NCI-H510A treated with DMSO at 0.1 percent for 48 hours (cell line): ENCODE measurements at regions not wholly inside any gene's neighbourhood (a gene's known extent, or its start where the extent isn't known, plus 50 kb on each side); places are given as distances from the start of the nearest gene placed in this dataset.

Experiments used
- DNase-seq: peaks from one replicate; lab custom pipeline; 2025; lab: John Stamatoyannopoulos, UW

DNA sequence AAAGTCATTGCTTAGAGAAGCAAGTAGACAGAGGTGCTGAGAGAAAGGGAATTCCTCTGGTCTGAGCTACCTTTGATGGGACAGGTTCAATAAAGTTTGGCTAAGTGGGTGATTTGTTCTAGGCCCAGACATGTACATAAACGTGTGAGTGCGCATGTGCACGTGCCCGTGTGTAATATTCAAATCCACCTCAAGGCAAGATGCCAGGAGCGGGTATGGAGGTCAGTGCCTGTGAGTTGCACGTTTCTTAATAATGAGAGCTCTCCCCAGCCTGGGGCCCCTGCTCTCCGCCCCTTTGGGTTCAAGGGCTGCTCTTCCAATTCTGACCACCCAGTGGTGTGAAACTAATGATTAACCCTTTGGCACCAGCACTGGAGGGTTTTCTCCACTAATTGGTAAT lies 53.8 kb upstream of the LMO4 start:
- DNase-seq, result no peak

DNA sequence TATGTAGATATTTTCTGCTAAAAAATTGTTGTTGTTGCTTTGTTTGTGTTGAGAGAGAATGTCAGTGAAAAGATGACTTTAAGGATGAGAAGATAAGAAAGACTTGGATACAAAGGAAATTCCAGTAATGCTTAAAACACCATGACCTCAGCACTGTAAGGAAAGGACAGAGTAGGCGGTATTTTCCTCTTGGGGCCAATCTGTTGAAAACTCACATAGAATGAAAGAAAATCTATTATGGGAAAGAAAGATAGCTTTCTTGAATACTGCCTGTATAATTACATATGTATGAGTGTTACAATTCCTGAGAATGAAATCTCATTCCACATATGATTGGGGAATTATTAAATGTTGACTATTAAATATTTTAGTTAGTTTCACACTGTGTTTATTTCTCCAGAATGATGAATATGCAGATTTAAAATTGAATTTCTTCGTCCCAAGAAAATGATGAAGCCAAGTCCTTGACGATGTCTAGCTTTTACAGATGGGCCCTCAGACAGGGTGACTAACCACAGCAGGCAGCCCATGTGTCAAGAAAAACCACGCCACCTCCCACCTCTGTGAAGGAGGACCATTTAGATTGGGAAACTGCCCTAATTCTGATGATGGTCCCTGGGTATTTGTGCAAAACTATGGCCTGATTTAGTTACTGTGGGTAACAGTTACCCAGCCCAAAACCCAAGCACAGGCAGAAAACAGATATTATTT lies 49.7 kb upstream of the LMO4 start:
- DNase-seq, result no peak
